ENCODE measurements at regions not wholly inside any gene's neighbourhood (a gene's known extent, or its start where the extent isn't known, plus 50 kb on each side); places are given as distances from the start of the nearest gene placed in this dataset.

- in situ Hi-C loops (cut with HindIII; ENCODE audit: low sequenced_read_pairs) = no loop called here
- DNase-seq (ENCODE audit: low read depth) = no peak
Observed at GRCh38 chr2:239664216-239664810, 263.5 kb upstream of the HDAC4 start.

GRCh38 chr2:239663364-239663924 lies 262.6 kb upstream of the HDAC4 start:
- no peak for DNase-seq (ENCODE audit: low read depth)
- no peak overlapping the region for H3K4me3 ChIP-seq (ENCODE audit: low read depth, low read length)
- in situ Hi-C loops (cut with HindIII; ENCODE audit: low sequenced_read_pairs) = no loop called here
- no peak for TF ChIP-seq CTCF (IDR thresholded peaks at IDR 0.05; ENCODE audit: low read depth, low read length, missing control alignments)

More at GRCh38 chr2:239664216-239664810, 263.5 kb upstream of the HDAC4 start:
- no peak for TF ChIP-seq CTCF (IDR thresholded peaks at IDR 0.05; ENCODE audit: low read depth, low read length, missing control alignments)
- no peak overlapping the region for H3K4me3 ChIP-seq (ENCODE audit: low read depth, low read length)

GRCh38 chr2:239662413-239663120 lies 261.7 kb upstream of the HDAC4 start:
- in situ Hi-C loops (cut with HindIII; ENCODE audit: low sequenced_read_pairs) = no loop called here
- H3K4me3 ChIP-seq (ENCODE audit: low read depth, low read length) = no peak overlapping the region
- no peak for DNase-seq (ENCODE audit: low read depth)
- no peak for TF ChIP-seq CTCF (IDR thresholded peaks at IDR 0.05; ENCODE audit: low read depth, low read length, missing control alignments)

- H3K4me3 ChIP-seq (ENCODE audit: low read depth, low read length) = no peak overlapping the region
- in situ Hi-C loops (cut with HindIII; ENCODE audit: low sequenced_read_pairs) = no loop called here
- TF ChIP-seq CTCF (IDR thresholded peaks at IDR 0.05; ENCODE audit: low read depth, low read length, missing control alignments) = no peak
- DNase-seq (ENCODE audit: low read depth) = no peak
Observed at GRCh38 chr2:239661334-239662312, 260.8 kb upstream of the HDAC4 start.

- H3K4me3 ChIP-seq (ENCODE audit: low read depth, low read length) = no peak overlapping the region
- no peak for TF ChIP-seq CTCF (IDR thresholded peaks at IDR 0.05; ENCODE audit: low read depth, low read length, missing control alignments)
- DNase-seq (ENCODE audit: low read depth) = no peak
- in situ Hi-C loops (cut with HindIII; ENCODE audit: low sequenced_read_pairs) = no loop called here
Observed at GRCh38 chr2:239660390-239661230, 259.8 kb upstream of the HDAC4 start.
